CD4-positive, alpha-beta T cell treated with Interferon gamma for 1 hour (primary cell): ENCODE measurements at regions not wholly inside any gene's neighbourhood (a gene's known extent, or its start where the extent isn't known, plus 50 kb on each side); places are given as distances from the start of the nearest gene placed in this dataset.
"Not testable (repeated sequence)": the region's sequence is repeated elsewhere in the genome, so short reads cannot be mapped to it uniquely, and the experiment has no call there.

Experiments
- DNase-seq: peaks from one replicate; pipeline ENCODE4 v3.0.0-alpha.2; 2020

DNA sequence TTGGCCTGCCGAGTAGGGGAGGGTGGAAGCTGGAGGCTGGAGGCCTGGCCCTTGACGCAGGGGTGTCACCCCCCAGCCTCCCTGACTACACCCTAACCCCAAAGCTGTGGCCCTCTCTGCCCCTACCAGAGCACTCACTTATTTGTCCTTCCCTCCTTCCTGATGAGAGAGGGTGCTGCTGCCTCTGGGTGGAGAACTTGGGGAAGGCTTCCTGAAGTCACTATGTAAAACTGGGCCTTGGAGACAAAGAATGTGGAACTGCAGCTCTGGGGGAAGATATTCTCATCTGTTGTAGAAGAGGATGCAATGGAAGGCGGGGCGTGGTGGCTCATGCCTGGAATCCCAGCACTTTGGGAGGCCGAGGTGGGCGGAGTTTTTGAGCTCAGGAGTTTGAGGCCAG lies 485.2 kb downstream of the ZNF536 start:
- DNase-seq: no peak

DNA sequence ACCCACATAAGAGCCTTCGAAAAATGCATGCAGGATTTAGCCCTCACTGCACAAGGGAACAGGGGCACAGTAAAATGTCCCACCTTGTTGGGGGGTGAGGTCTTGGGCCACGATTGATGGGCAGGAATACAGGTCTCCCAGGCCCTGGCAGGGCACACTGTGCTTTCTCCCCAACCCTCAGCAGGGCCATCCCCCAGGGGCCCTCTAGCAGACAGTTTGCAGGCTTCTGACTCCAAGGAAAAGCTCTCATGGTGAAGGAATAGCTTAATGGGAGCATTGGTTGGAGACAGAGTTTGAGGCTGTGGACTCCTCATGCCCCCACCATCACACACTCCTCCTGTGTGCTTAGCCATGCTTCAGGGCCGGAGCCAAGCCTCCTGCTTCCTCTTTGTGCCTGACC lies 484.6 kb downstream of the ZNF536 start:
- no peak for DNase-seq

DNA sequence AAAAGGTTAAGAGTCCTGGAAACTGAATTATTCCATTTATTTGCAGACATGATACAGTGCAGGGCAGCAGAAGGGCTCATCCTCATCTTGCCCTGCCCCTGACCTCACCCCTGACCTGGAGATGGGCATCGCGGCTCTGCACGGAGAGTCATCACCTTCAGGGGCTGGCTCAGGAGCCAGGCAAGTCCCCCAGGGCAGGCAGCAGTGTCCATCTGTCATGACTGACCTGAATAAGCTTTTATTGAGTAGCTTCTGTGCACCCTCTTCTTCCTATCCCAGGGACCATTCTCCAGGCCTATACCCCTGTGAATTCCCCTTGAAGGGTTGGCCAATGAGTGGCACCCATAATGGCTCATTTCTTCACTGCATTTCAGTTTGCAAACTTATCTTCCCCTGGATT lies 484.2 kb downstream of the ZNF536 start:
- DNase-seq: no peak

DNA sequence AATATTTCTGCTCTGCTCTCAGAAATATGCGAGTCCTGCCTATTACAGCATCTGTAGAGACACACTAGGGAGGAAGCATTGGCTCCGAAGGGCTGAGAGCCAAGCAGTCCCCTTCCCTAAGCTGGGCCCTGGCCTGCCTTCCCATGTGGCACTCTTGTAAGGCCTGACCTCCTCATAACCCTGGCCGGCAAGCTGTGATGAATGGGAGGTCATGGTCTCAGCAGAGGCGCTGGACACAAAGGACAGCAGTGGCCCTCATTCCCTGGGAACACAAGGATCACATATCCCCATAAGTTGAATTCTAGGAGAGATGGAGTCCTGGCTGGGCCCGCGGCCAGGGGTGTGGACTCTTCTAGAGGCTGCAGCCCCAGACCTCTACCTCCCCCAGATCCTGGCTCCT lies 483.3 kb downstream of the ZNF536 start:
- no peak for DNase-seq

DNA sequence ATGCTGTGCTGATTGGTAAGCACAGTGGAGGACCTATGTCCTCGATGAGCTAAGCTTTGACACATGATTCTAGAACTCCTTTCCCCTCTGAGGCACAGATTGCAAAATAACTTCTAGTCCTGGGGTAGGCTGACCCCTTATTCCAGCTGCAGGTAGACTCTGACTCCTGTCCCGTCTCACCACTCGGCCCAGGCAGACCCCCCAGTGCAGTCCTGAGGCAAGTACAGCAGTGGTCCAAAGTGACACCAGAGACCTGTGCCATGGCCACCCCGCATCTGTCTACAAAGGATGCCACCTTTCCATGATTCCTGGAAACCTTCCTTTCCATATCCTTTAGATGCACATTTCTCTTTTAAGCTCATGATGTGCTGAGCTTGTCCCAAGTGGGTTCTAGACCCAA lies 482.5 kb downstream of the ZNF536 start:
- no peak for DNase-seq

DNA sequence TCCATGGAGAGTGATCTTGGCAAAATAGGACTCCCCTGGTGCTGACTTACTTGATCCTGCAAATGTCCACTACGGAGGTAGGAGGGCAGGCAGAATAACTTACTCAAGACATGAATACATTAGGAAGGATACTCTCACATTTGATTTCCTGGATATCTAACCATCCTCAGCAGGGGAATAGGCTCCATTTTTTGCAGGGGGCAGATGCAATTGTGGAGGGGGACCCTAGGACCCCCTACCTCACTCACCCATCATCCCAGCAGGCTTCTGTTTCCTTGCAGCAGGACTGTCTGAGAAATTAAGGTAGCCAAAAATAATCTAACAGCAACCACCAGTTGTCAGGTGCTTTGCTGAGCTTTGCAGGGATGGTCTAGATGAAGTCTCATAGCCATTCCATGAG lies 482.0 kb downstream of the ZNF536 start:
- no peak for DNase-seq

DNA sequence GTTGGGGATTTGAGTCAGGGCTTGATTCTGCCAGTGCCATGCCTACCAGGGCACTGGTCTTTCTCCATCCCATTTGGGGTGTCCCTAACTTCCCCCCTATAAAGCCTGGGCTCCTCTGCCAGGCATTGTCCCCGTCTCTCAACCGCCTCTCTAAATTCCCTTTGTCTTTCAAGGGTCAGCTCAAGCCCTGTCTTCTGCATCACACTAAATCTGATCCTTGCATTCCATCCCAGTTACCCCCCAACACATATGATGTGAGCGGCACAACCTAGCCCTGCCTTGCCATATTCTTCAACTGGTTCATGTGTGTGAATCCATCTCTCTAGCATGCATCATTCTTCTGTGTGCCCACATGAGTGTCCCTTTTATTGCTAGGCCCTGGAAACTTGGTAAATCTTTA lies 480.9 kb downstream of the ZNF536 start:
- DNase-seq: no peak

DNA sequence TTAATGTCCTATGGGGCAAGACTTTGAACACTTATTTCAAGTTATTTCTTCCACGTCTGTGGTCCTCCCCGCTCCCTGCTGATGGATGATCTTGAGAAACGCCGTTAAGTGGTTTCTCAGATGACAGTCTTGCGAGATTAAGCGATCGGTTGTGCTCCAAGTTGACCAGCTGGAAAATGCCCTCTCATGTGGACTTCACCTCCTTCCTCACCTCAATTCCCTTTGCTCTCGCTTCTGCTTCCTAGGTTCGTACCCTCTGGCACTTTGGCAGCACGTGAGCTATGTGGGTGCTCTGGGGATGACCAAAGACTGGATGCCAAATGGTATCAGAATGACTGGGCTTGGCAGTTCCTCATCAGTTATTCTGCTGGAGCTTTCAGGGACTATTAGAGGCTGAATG lies 480.0 kb downstream of the ZNF536 start:
- DNase-seq: no peak

DNA sequence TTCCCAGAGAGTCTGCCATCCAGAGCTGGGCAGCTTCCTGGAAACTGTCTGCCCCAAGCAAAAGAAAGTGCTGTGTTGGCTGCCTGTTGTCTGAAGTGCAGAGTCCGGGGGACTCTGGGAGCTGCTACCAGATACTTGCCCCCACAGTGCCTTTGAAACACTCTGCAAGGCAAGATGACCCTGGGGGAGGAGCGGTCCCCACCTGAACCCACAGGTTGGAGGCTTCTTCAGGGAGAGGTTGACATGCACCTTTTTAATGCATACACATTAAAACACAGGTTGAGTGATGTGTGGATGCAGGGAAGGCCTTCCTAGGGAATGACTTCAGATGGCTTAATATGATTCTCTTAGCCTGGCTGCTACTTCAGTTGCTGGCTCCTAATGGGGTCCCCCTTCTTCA lies 479.5 kb downstream of the ZNF536 start:
- DNase-seq: no peak

DNA sequence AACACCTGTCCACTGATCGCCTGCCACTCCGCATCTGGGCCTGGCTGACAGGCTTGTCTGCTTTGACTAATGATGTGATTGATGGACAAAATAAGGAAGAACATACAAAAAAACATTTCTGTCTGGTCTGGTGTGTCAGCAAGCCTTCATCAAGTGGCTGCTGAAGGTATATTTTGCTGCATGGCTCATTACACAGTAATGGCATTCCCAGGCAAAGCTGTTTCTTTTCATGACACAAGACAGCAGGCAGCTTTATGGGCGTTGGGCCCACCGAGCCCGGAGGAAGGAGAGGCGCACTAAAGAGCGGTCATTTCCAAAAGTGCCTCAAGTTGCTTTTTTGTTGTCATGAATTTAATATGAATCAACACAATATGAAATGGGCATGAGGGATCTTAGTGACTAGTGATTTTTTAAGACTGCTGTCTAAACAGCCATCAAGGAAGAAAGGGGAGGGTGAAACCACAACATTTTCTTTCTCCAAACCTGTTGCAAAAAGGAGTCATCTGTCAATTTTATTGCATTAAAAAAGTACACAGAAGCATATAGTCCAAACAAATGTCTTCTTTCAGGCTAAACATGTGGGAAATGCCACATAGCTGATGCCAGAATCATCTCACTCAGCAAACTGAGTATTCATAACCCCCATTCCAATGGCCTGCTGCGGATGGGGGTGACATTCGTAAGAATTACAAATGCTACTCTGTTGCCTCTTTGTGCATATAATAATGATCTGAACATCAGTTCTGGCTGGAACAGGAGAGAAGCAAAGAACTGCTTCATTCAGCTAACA lies 476.6 kb downstream of the ZNF536 start:
- no peak for DNase-seq

DNA sequence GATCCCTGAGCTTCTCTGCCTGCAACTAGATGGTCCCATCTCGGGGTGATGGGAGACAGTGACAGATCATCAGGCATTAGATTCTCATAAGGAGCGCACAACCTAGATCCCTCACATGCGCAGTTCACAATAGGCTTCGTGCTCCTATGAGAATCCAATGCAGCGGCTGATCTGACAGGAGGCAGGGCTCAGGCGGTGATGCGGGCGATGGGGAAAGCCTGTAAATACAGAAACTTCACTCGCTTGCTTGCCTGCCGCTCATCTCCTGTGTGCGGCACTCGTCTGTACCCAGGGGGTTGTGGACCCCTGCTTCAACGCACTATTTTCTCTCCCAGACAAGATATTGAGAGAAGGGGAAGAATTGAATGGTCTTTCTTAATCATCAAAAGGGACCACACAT lies 473.9 kb downstream of the ZNF536 start:
- no peak for DNase-seq

DNA sequence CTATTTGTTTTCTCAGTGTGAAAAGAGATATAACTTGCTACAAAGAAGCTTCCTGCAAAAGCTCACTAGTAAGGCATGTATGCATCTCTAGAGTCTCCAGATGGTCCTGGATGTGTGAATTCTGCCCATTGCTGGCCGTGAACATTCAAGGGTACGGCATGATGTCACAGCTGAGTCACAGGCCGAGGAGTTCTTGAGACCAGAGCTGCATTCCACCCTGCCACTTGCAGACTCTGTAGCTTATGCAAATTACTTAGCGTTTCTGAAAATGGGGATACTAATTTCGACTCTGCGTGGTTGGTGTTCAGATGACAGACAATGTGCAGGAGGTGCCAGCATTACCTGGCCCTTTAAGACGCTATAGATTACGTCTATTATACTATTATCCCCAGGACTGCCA lies 470.7 kb downstream of the ZNF536 start:
- DNase-seq: no peak

DNA sequence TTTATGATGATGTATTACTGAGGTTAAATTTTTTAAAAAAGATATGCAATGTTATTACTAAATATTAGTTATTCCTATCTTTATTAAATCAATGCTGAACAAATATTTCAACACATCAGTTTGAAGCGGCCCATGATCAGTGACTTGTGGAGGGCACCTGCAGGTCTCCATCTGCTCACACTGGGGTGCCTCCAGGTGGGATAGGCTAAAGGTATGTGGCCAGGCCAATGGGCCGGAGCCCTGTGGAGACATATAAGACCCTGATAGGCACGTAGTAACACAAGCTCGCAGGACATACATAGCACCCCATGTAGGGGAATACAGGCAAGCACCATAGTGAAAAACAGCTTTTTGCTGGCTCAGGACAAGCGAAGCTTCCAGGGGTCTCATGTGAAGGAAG lies 469.8 kb downstream of the ZNF536 start:
- no peak for DNase-seq

DNA sequence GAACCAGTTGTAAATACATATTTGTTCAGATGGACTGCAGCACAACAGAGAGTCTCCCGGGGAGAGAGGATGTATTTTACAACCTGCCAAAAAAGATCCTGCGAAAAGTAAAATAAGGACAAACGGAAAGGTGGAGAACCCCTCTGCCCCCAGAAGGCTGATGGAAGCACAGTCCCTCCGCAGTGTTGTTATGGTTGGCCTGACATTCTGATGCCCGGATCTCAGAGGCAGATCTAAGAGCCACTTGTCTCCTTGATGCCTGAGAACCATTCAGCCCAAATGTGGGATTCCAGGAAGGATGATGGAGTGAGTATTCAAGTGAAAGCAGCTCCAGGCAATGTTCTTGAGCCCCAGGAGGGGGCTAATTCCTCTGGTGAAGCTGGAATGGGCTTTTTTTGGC lies 458.7 kb downstream of the ZNF536 start:
- no peak for DNase-seq

DNA sequence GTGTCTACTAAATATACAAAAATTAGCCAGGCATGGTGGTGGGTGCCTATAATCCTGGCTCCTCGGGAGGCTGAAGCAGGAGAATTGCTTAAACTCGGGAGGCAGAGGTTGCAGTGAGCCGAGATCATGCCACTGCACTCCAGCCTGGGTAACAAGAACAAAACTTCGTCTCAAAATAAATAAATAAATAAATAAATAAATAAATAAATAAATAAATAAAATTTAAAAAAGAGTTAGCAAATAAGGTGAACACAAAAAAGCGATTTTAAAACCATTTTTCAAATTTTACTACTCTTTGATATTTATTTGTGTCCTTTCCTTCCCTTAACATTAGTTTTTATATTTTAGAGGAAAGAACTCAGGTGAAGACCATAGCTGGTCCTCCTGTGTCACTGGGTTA lies 453.3 kb downstream of the ZNF536 start:
- not testable (repeated sequence) for DNase-seq

DNA sequence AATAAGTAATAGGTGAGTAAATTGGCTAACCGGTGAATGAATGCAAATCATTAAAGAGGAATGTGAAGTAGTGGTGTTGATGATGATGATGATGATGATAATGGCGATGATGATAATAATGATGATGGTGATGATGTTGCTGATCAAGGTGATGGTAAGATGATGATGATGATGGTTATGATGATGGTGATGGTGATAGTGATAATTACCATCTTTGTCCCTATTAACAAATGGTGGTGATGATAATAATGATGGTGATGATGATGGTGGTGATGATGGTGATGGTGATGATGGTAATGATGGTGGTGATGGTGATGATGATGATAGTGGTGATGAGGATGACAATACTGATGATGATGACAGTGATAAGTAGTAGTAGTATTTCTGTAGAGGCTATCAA lies 452.6 kb downstream of the ZNF536 start:
- DNase-seq: no peak

DNA sequence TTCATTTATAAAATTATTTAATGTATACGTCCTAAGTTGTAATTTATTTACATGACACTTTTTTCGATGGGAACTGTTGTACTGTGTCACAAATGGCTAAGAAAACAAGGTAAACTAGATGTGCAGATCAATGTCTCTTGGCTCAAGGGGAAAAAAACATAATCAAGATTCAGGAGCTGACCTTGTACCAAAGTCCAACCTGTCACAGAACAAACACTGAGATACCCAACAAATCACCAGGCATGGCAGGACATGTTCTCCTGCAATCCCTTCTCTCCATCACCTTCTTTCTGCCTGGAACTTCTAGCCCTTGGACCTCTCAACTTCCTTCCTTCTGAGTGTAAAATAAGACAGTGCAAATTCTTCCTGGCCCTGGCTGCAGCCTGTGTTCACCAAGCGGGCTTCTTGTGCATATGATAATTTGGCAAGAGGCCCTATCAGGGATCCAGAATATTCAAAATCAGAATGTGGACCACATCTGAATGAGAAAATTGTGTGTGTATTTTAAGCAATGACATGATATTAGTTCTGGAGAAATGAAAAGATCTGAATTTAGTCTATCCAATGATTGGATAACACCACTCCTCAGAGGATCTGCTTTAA lies 445.9 kb downstream of the ZNF536 start:
- no peak for DNase-seq

DNA sequence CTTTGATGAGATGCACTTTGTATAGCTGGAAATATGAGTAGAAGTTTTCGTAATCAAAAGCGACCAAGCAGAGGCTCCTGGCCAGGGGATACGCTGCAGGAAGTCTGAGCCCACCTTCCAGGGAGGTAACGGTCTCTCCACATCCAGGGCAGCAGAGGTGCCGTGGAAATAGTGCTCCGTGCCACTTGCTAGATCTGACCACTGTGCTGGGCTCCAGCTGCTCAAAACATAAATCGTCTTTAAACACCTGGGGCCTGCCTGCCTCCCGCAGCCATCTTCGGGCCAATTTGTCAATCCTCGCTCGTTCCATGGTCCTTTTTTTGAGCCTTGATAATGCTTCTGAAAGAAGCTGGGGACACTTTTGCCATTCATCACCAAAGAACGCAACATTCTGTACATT lies 445.0 kb downstream of the ZNF536 start:
- no peak for DNase-seq

DNA sequence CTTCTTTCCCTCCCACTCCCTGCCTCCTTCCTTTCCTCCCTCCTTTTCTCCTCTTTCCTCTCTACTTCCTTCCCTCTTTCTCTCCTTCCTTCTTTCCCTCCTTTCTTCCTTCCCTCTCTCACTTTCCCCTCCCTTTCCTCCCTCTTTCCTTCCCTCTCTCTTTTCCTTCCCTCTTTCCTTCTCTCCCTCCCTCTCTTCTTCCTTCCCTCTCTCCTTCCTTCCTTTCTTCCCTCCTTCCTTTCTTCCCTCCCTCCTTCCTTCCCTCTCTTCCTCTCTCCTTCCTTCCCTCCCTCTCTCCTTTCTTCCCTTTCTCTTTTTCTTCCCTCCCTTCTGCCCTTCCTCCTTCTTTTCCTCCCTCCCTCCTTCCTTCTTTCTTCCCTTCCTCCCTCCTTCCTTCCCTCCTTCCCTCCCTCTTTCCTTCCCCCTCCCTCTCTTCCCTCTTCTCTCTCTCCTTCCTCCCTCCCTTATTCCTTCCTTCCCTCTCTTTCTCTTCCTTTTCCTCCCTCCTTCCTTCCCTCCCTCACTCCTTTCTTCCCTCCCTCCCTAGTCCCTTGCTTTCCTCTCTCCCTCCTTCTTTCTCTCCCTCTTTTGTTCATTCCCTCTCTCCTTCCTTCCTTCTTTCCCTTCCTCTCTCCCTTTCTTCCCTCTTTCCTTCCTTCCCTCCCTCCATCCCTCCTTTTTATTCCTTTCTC lies 443.9 kb downstream of the ZNF536 start:
- no peak for DNase-seq

DNA sequence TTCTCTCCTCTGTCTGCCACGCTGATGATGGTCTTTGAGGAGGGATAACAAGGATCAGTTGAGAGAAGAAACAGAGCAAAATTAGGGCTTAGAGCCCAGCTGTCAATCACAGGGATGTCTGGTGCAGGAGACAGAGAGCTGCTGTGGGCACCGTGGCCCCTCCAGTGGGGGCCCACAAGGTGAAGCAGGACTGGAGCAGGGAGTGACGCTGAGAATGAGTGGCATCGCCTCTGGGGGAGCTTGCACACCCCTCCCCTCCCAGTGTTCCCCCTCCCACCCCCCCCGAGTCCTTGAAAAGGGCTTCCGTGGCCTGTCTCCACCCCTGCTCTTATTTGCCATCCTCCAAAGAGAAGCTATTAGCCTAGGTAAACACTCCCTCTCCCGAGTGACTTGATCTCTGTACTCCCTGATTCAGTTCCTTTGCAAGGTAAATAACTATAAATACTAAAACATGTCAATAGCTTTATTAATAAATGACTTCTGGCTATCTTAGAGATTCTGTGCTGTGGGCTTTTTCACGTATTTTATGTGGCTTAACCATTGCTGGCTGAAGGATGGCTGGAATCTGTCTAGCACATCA lies 440.0 kb downstream of the ZNF536 start:
- DNase-seq: no peak

DNA sequence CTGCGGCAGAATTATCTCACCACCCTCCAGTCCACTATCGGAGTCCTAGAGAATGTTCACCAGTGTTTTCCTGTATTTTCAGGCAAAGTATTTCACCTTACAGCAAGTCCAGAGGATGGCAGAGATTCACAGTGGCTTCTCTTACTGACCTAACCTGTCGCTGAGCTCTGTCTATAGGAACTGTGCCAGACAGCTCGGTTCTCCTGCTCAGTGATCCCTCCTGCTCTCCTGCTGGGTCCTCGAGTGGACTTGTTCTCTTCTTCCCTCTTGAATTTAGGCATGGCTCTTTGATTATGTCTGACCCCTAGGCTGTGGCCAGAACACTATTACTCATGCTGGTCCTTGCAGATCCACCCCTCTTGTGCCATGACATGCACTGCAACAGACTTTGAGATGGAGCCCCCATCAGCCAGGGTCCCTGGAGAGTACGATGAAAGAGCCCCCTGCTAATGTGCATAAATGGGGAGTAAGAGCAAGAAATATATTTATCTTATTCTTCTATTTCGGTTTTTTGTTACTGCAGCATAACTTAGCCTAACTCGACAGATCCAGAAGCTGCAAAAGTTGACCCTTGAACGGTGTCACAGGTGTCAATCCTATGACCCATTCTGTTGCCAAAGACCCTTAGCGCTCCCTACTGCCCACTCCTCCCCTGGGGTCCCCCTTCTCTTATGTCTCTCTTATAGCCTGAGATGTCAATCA lies 439.4 kb downstream of the ZNF536 start:
- DNase-seq: no peak

DNA sequence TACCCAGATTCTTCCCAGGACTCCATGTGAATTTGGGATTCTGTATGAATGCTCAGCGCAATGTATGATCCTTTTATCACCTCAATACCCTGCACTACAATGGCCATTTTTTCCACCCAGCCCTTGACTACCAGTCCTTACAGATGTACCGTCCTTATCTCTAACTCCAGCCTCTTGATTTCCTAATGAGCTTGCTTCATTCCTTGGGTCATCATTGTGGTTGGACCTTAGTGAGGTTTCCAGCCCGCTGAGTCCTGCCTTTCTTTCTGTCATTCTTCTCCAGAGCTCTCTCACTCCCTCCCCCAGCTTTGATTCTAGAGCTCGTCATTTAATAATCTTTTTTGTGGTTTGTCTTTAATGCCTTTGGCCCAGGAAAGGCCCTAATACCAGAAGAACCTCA lies 438.5 kb downstream of the ZNF536 start:
- DNase-seq: no peak

DNA sequence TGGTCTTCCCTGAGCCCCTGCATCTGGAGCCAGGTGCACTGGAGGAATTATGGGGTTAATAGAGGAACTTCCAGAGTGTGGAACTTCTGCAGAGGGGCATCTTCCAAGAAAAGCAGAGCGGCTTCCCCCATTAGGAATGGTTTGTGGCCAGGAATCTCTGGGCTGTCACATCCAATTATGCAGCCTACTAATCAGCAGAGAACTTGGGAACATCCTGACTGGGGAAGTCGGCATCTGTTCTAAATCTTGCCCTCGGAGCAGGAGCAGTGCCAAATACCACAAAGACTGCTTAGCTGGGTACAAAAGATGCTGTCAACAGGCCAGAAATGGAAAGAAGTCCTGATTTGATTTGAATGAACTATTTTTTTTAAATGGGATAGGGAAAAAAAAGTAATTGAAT lies 435.1 kb downstream of the ZNF536 start:
- no peak for DNase-seq
